ENCODE measurements at regions not wholly inside any gene's neighbourhood (a gene's known extent, or its start where the extent isn't known, plus 50 kb on each side); places are given as distances from the start of the nearest gene placed in this dataset.

DNA sequence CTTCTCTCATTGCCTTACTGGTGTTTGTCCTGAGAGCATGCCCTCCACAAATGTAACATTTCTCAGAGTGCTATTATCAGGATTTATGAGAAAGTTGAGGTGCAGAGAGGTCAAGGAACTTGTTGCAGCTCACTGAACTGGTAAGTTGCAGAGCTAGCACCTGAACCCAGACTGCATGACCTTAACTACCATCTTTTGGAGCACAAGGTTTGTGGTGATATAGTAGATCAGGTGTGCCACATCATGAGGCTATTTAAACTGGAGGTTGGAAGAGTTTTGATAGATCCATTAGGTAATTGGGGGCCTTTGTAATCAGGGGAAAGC, 112.0 kb upstream of the CITED2 start:
- H3K4me3 Mint-ChIP-seq = no peak overlapping the region
- Histone ChIP-seq H3K27ac (ENCODE audit: low read depth, low read length) (no peak overlapping the region), H3K9ac (ENCODE audit: extremely low read depth, low read length, poor library complexity, severe bottlenecking) (no peak overlapping the region), H3K36me3 (ENCODE audit: control insufficient read depth, insufficient read depth, low read length) (no peaks in the 10 kb centered on the region), H3K27me3 (ENCODE audit: control insufficient read depth, insufficient read depth, low read length, poor library complexity, severe bottlenecking) (no peaks in the 10 kb centered on the region), H3K4me1 (ENCODE audit: control insufficient read depth, insufficient read depth, low read length) (peaks cover 4% of the 10 kb centered on the region), H3K9me3 (ENCODE audit: control insufficient read depth, low read length) (no peaks in the 10 kb centered on the region), H3K4me3 (ENCODE audit: low read length) (no peak overlapping the region)
- no peaks in the 10 kb centered on the region for H3K36me3 Mint-ChIP-seq (ENCODE audit: low read depth)
- no peaks in the 10 kb centered on the region for H3K9me3 Mint-ChIP-seq
- peaks cover 13% of the 10 kb centered on the region for H3K4me1 Mint-ChIP-seq
- H3K27ac Mint-ChIP-seq = no peak overlapping the region
- H3K27me3 Mint-ChIP-seq (ENCODE audit: insufficient read depth) = no peaks in the 10 kb centered on the region
- TF ChIP-seq, protein P1, sequence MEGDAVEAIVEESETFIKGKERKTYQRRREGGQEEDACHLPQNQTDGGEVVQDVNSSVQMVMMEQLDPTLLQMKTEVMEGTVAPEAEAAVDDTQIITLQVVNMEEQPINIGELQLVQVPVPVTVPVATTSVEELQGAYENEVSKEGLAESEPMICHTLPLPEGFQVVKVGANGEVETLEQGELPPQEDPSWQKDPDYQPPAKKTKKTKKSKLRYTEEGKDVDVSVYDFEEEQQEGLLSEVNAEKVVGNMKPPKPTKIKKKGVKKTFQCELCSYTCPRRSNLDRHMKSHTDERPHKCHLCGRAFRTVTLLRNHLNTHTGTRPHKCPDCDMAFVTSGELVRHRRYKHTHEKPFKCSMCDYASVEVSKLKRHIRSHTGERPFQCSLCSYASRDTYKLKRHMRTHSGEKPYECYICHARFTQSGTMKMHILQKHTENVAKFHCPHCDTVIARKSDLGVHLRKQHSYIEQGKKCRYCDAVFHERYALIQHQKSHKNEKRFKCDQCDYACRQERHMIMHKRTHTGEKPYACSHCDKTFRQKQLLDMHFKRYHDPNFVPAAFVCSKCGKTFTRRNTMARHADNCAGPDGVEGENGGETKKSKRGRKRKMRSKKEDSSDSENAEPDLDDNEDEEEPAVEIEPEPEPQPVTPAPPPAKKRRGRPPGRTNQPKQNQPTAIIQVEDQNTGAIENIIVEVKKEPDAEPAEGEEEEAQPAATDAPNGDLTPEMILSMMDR (conservative IDR thresholded peaks at IDR 0.05) = no peak
- no peak for DNase-seq

DNA sequence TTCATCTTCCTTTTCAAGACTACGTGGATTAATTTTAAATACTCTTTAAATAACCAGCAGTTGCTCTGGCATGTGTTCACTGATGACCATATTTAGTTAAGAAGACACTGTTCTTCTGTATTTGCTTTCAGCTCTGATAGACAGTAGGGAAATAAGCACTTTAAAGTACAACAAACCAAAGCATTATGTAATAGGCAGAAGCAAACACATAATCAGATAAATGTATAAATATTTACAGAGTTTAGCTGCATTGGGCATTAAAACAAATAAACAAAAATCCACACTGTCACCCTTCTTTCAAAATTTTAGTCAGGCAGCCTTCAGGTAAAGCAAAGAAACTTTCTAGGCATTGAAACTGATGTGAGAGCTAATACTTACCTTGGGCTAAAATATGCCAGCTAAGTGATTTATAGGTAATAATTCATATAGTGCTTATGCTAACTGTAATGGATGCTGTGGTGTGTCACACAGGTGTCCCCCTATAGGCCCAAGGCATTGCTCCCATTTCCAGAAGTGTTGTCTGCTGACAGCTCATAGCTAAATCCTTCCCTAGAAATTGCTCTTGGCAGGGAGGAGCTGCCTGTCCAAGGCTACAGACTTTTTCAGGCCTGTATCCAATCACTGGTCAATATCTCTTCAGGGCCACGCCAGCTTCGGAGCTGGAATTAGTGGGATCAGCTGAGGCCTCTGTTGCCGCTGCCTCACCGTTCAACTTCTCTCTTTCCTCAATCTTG, 111.5 kb upstream of the CITED2 start:
- H3K9me3 Mint-ChIP-seq = no peaks in the 10 kb centered on the region
- no peaks in the 10 kb centered on the region for H3K27me3 Mint-ChIP-seq (ENCODE audit: insufficient read depth)
- H3K4me3 Mint-ChIP-seq = no peak overlapping the region
- H3K4me1 ChIP-seq (ENCODE audit: control insufficient read depth, insufficient read depth, low read length) = peaks cover 4% of the 10 kb centered on the region
- H3K9ac ChIP-seq (ENCODE audit: extremely low read depth, low read length, poor library complexity, severe bottlenecking) = no peak overlapping the region
- H3K36me3 Mint-ChIP-seq (ENCODE audit: low read depth) = no peaks in the 10 kb centered on the region
- no peak overlapping the region for H3K4me3 ChIP-seq (ENCODE audit: low read length)
- DNase-seq = no peak
- peaks cover 14% of the 10 kb centered on the region for H3K4me1 Mint-ChIP-seq
- H3K27ac Mint-ChIP-seq = no peak overlapping the region
- H3K9me3 ChIP-seq (ENCODE audit: control insufficient read depth, low read length) = no peaks in the 10 kb centered on the region
- H3K36me3 ChIP-seq (ENCODE audit: control insufficient read depth, insufficient read depth, low read length) = no peaks in the 10 kb centered on the region
- WGBS, 2 experiments (ENCODE audit: insufficient coverage in 1 of 2, insufficient read length in 1 of 2) = 86 to 91% methylated on average over 3 to 5 of the region's 5 CpGs
- no peaks in the 10 kb centered on the region for H3K27me3 ChIP-seq (ENCODE audit: control insufficient read depth, insufficient read depth, low read length, poor library complexity, severe bottlenecking)
- no peak overlapping the region for H3K27ac ChIP-seq (ENCODE audit: low read depth, low read length)
- TF ChIP-seq, protein P1 (conservative IDR thresholded peaks at IDR 0.05) = no peak

DNA sequence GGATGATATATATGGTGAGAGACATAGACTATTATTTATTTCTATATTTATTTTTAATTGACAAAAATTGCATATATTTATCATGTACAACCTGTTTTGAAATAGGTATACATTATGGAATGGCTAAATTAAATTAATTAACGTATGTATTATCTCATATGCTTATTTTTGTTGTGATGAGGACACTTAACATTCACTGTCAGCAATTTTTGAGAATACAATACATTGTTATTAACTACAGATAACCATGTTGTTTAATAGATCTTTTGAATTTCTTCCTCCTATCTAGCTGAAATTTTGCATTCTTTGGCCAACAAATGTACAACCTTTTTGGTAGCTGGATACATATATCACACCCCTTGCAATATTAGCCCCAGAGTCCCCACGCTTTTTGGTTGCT, 110.7 kb upstream of the CITED2 start:
- no peak overlapping the region for H3K27ac Mint-ChIP-seq
- no peaks in the 10 kb centered on the region for H3K27me3 ChIP-seq (ENCODE audit: control insufficient read depth, insufficient read depth, low read length, poor library complexity, severe bottlenecking)
- 100% methylated on average over 1 of the region's 2 CpGs; no CpG with 5 or more reads in 1 of the 2 experiments for WGBS, 2 experiments (ENCODE audit: insufficient coverage in 1 of 2, insufficient read length in 1 of 2)
- no peak overlapping the region for H3K4me3 Mint-ChIP-seq
- no peaks in the 10 kb centered on the region for H3K36me3 ChIP-seq (ENCODE audit: control insufficient read depth, insufficient read depth, low read length)
- no peak overlapping the region for H3K9ac ChIP-seq (ENCODE audit: extremely low read depth, low read length, poor library complexity, severe bottlenecking)
- no peak for DNase-seq
- peaks cover 22% of the 10 kb centered on the region for H3K4me1 Mint-ChIP-seq
- H3K27ac ChIP-seq (ENCODE audit: low read depth, low read length) = no peak overlapping the region
- no peaks in the 10 kb centered on the region for H3K9me3 Mint-ChIP-seq
- H3K4me3 ChIP-seq (ENCODE audit: low read length) = no peak overlapping the region
- no peaks in the 10 kb centered on the region for H3K36me3 Mint-ChIP-seq (ENCODE audit: low read depth)
- no peaks in the 10 kb centered on the region for H3K27me3 Mint-ChIP-seq (ENCODE audit: insufficient read depth)
- TF ChIP-seq, protein P1 (conservative IDR thresholded peaks at IDR 0.05) = no peak
- no peaks in the 10 kb centered on the region for H3K9me3 ChIP-seq (ENCODE audit: control insufficient read depth, low read length)
- peaks cover 9% of the 10 kb centered on the region for H3K4me1 ChIP-seq (ENCODE audit: control insufficient read depth, insufficient read depth, low read length)

Data from endodermal cell (in vitro differentiated cells).